IgD-negative memory B cell (primary cell): ENCODE measurements at regions not wholly inside any gene's neighbourhood (a gene's known extent, or its start where the extent isn't known, plus 50 kb on each side); places are given as distances from the start of the nearest gene placed in this dataset.
"Not testable (repeated sequence)": the region's sequence is repeated elsewhere in the genome, so short reads cannot be mapped to it uniquely, and the experiment has no call there.

Experiments
- H3K27ac Mint-ChIP-seq, 3 donors: one replicate each; pipeline ENCODE4 v1.8.0; 2020 to 2022; ENCODE audit warnings: mild to moderate bottlenecking in 3 of 3, mixed read lengths in 3 of 3, moderate library complexity in 1 of 3
- H3K27me3 Mint-ChIP-seq: one replicate; pipeline ENCODE4 v1.8.0; 2021; ENCODE audit warnings: mixed read lengths
- H3K36me3 Mint-ChIP-seq: one replicate; pipeline ENCODE4 v1.8.0; 2020; ENCODE audit warnings: mild to moderate bottlenecking, mixed read lengths
- H3K4me1 Mint-ChIP-seq, 3 donors: one replicate each; pipeline ENCODE4 v1.8.0; 2020 to 2022; ENCODE audit warnings: mixed read lengths in 3 of 3, mild to moderate bottlenecking in 1 of 3
- H3K4me3 Mint-ChIP-seq, 4 donors: one replicate each; pipeline ENCODE4 v1.8.0; 2020 to 2022; ENCODE audit warnings: mild to moderate bottlenecking in 4 of 4, mixed read lengths in 4 of 4, moderate library complexity in 3 of 4
- H3K9me3 Mint-ChIP-seq, 3 donors: one replicate each; pipeline ENCODE4 v1.8.0; 2020 to 2021; ENCODE audit warnings: mixed read lengths in 3 of 3, mild to moderate bottlenecking in 1 of 3

DNA sequence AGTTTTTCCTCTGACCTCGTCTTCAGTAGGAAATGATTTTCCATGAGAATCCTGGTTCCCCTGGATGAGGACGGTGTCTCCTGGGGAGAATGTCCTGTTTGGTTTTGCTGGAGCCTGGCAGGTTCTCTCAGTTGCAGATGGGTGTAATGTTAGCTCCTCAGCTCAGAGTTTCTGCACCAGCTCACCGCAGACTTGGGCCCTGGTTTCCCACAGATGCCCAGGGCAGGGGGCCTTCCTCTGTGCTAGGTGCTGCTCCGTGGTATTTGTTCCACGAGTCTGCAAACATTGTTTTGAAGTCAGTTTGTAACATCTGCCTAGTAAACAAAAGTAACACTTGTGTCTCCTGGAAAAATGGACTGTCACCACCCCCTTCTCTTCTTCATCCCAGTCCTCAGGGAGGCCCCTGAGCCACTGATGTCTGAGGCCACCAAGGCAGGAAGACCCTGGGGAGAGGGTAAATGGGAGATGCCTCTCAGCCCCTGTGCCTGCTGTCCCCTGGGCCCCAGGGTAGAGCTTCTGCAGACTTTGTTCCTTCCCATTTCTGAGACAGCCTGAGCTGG, 67.3 kb upstream of the ANTXRL start:
- H3K4me3 Mint-ChIP-seq, H3K36me3 Mint-ChIP-seq, H3K9me3 Mint-ChIP-seq, H3K27ac Mint-ChIP-seq, H3K27me3 Mint-ChIP-seq, H3K4me1 Mint-ChIP-seq: not testable (repeated sequence)

DNA sequence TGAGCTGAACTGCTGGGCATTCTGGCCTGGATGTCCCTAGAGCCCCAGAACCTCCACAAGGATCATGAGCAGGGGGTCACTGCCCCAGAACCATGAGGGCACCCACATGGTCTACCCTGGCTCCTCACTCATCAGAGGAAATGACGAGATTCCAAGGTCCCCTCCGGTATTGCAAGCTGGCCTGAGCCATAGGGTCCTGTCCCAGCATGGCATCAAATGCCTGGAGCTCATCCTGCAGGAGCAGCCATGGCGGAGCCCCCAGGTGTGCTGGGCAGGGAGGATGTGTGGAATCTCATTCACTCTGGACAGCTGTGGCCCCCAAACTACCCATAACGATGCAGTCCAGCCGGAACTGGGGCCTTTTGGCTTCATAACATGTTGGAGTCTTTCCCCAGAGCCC, 66.6 kb upstream of the ANTXRL start:
- H3K4me1 Mint-ChIP-seq, result peaks cover 0 to 2% (median 0%) of the 10 kb centered on the region in 3 donors
- H3K36me3 Mint-ChIP-seq, result no peaks in the 10 kb centered on the region
- H3K4me3 Mint-ChIP-seq, result no peak overlapping the region
- H3K9me3 Mint-ChIP-seq, result no peaks in the 10 kb centered on the region
- peaks cover 2% of the 10 kb centered on the region for H3K27me3 Mint-ChIP-seq
- no peak overlapping the region for H3K27ac Mint-ChIP-seq

- Mint-ChIP-seq H3K27ac (no peak overlapping the region), H3K36me3 (no peaks in the 10 kb centered on the region), H3K27me3 (no peaks in the 10 kb centered on the region), H3K4me3 (no peak overlapping the region), H3K4me1 (peaks cover 0 to 2% (median 0%) of the 10 kb centered on the region in 3 donors), H3K9me3 (no peaks in the 10 kb centered on the region)
These were observed 65.8 kb upstream of the ANTXRL start for GRCh38 chr10:46220872-46221538.

DNA sequence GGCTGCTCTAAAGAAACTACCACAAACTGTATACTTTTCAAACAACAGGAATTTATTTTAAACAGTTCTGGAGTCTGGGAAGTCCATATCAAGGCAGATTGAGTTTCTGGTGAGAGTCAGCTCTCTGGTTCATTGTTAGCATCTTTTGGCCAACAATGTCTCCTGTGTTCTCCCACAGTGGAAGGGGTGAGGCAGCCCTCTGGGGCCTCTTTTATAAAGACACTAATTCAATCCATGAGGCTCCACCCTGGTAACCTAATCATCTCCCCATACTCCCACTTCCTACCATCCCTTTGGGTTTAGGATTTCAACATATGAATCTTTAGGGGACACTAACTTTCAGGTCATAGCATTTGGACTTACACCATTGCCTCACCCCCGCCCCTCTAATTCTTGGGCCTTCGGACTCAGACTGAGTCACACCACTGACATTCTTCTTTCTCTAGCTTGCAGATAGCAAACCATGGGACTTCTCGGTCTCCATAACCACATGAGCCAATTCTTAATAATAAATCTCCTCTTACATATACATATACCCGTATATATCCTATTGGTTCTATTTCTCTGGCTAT, 64.3 kb upstream of the ANTXRL start:
- Mint-ChIP-seq H3K4me1 (peaks cover 0 to 2% (median 0%) of the 10 kb centered on the region in 3 donors), H3K4me3 (no peak overlapping the region), H3K36me3 (no peaks in the 10 kb centered on the region), H3K27me3 (no peaks in the 10 kb centered on the region), H3K27ac (peak overlapping the region in 2 of 3 donors; percentile 40 to 46), H3K9me3 (no peaks in the 10 kb centered on the region)

- H3K36me3 Mint-ChIP-seq, result no peaks in the 10 kb centered on the region
- H3K9me3 Mint-ChIP-seq, result no peaks in the 10 kb centered on the region
- peak overlapping the region in 2 of 3 donors; percentile 40 to 46 for H3K27ac Mint-ChIP-seq
These were observed 63.7 kb upstream of the ANTXRL start for GRCh38 chr10:46223064-46223480.

GRCh38 chr10:46223626-46224413, 63.0 kb upstream of the ANTXRL start:
- Mint-ChIP-seq H3K4me3 (no peak overlapping the region), H3K9me3 (no peaks in the 10 kb centered on the region), H3K27me3 (no peaks in the 10 kb centered on the region), H3K4me1 (no peaks in the 10 kb centered on the region), H3K27ac (no peak overlapping the region), H3K36me3 (no peaks in the 10 kb centered on the region)

More at GRCh38 chr10:46223064-46223480, 63.7 kb upstream of the ANTXRL start:
- Mint-ChIP-seq H3K4me1 (no peaks in the 10 kb centered on the region), H3K4me3 (no peak overlapping the region), H3K27me3 (no peaks in the 10 kb centered on the region)

DNA sequence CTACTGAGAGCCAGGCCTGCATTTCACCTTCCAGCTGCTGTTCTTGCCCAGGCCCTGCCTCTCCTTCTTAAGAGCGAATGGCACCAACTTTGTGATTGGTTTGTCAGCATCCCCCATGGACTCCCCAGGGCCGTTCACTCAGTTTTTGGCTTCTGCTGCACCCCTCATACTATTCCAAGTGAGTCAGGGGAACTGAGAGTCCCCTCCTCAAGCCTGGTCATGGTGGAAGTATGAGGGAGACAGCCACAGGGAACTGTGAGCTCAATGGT, 62.4 kb upstream of the ANTXRL start:
- H3K36me3 Mint-ChIP-seq, result no peaks in the 10 kb centered on the region

GRCh38 chr10:46225597-46225996, 61.2 kb upstream of the ANTXRL start:
- no peaks in the 10 kb centered on the region for H3K4me1 Mint-ChIP-seq
- no peak overlapping the region for H3K27ac Mint-ChIP-seq
- no peak overlapping the region for H3K4me3 Mint-ChIP-seq
- no peaks in the 10 kb centered on the region for H3K36me3 Mint-ChIP-seq
- no peaks in the 10 kb centered on the region for H3K27me3 Mint-ChIP-seq
- H3K9me3 Mint-ChIP-seq, result peaks cover 0 to 1% (median 0%) of the 10 kb centered on the region in 3 donors

More for the DNA sequence above, 62.4 kb upstream of the ANTXRL start:
- no peaks in the 10 kb centered on the region for H3K4me1 Mint-ChIP-seq
- no peak overlapping the region for H3K27ac Mint-ChIP-seq
- no peak overlapping the region for H3K4me3 Mint-ChIP-seq
- H3K9me3 Mint-ChIP-seq, result no peaks in the 10 kb centered on the region
- no peaks in the 10 kb centered on the region for H3K27me3 Mint-ChIP-seq

DNA sequence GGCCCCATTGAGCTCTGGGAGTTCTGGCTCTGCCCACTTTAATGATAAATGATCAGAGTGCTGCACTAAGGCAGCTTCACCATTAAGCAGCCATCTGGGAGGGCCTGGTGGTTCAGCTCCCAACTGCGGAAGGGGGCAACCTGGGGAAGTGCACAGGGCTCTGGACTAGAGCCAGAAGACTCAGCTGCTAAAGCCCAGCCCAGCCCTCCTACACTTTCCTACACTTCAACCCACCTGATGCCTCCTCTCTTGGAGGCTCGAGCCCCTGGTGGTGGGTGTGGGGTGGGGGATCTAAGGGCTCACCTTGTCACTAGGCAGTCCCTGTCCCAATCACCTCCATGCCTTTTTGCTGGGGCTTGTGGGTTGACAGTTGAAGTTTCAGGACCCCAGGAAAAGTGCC, 60.6 kb upstream of the ANTXRL start:
- no peaks in the 10 kb centered on the region for H3K36me3 Mint-ChIP-seq
- no peak overlapping the region for H3K4me3 Mint-ChIP-seq
- no peaks in the 10 kb centered on the region for H3K27me3 Mint-ChIP-seq
- no peak overlapping the region for H3K27ac Mint-ChIP-seq
- H3K4me1 Mint-ChIP-seq, result no peaks in the 10 kb centered on the region
- peaks cover 0 to 3% (median 0%) of the 10 kb centered on the region in 3 donors for H3K9me3 Mint-ChIP-seq

- no peaks in the 10 kb centered on the region for H3K4me1 Mint-ChIP-seq
- no peak overlapping the region for H3K4me3 Mint-ChIP-seq
- no peaks in the 10 kb centered on the region for H3K27me3 Mint-ChIP-seq
- H3K9me3 Mint-ChIP-seq, result peaks cover 0 to 3% (median 0%) of the 10 kb centered on the region in 3 donors
- peak overlapping the region in 1 of 3 donors; percentile 56 for H3K27ac Mint-ChIP-seq
- H3K36me3 Mint-ChIP-seq, result no peaks in the 10 kb centered on the region
These were observed 59.8 kb upstream of the ANTXRL start for GRCh38 chr10:46226900-46227558.

DNA sequence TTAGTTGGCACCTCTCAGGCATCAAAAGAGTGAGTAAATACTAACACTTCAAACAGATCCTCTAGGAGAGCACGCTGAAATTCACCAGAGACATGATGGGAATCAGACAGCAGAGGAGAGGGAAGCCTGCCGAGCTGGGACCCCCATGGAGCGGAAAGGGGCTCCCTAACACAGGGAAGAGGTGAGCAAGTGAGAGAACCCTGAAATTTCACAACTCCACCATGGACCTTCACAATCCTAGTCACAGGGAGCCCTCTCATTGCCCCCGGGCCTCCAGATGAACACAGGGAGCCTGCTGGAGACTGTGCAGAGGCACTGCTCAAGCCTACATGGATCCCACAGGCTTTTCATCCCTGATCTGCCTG, 59.2 kb upstream of the ANTXRL start:
- peaks cover 0 to 3% (median 0%) of the 10 kb centered on the region in 3 donors for H3K9me3 Mint-ChIP-seq
- no peaks in the 10 kb centered on the region for H3K36me3 Mint-ChIP-seq
- H3K4me1 Mint-ChIP-seq, result no peaks in the 10 kb centered on the region
- peak overlapping the region in 2 of 3 donors; percentile 10 to 56 for H3K27ac Mint-ChIP-seq
- no peak overlapping the region for H3K4me3 Mint-ChIP-seq
- no peaks in the 10 kb centered on the region for H3K27me3 Mint-ChIP-seq

DNA sequence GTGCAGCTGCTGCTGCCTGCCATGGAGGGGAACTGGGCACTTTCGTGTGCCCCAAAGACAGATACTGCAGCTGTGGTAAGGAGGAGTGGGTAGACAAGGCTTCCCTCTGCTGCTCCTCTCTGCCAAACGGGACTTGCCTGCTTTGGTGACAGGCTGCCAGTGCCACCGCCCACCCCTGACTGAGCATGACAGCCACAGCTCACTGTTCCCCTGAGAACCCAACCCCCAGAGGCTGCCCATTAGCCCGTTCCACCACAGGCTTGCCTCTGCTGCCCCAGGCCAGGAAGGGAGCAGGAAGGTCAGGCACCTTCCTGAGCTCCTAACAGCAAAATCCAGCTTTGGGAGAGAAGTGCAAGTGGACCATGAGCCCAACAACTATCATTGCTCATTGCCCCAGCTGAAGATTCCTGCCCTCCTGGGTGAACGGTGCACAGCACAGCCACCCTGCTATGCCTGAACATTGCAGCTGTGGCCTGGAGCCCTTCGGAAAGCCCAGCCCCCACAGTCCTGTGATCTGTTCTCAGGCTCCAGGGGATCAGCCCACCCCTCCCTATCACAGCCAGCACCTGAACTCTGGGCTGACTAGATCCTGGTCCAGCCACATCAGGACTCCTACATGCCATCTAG, 58.7 kb upstream of the ANTXRL start:
- Mint-ChIP-seq H3K27ac (peak overlapping the region in 1 of 3 donors; percentile 10), H3K4me3 (no peak overlapping the region), H3K36me3 (no peaks in the 10 kb centered on the region)

GRCh38 chr10:46228563-46229071, 58.2 kb upstream of the ANTXRL start:
- Mint-ChIP-seq H3K27me3 (no peaks in the 10 kb centered on the region), H3K27ac (no peak overlapping the region), H3K36me3 (no peaks in the 10 kb centered on the region)

More for the DNA sequence above, 58.7 kb upstream of the ANTXRL start:
- H3K4me1 Mint-ChIP-seq, result no peaks in the 10 kb centered on the region
- H3K27me3 Mint-ChIP-seq, result no peaks in the 10 kb centered on the region
- H3K9me3 Mint-ChIP-seq, result peaks cover 0 to 3% (median 0%) of the 10 kb centered on the region in 3 donors

DNA sequence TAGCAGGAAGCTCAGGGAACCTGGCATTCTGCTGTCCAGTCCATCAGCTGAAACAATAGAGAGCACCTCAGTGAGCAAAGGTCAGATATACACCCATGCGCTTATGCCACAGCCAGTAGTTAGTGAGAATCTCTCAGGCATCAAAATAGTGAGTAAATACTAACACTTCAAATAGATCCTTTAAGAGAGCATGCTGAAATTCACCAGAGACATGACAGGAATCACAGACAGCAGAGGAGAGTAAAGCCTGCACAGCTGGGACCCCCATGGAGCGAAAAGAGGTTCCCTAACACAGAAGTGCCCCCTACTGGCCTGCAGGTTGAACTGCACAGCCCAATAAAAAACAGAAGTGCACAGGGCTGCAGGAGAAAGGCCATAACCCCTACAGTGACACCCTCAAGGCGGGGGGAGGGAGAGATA, 57.6 kb upstream of the ANTXRL start:
- Mint-ChIP-seq H3K4me3 (peak overlapping the region in 2 of 4 donors; percentile 49 to 58), H3K27me3 (no peaks in the 10 kb centered on the region), H3K36me3 (no peaks in the 10 kb centered on the region), H3K9me3 (peaks cover 0 to 3% (median 0%) of the 10 kb centered on the region in 3 donors), H3K4me1 (no peaks in the 10 kb centered on the region), H3K27ac (no peak overlapping the region)

More at GRCh38 chr10:46228563-46229071, 58.2 kb upstream of the ANTXRL start:
- no peaks in the 10 kb centered on the region for H3K4me1 Mint-ChIP-seq
- peak overlapping the region in 2 of 4 donors; percentile 28 to 49 for H3K4me3 Mint-ChIP-seq
- H3K9me3 Mint-ChIP-seq, result peaks cover 0 to 3% (median 0%) of the 10 kb centered on the region in 3 donors
